WTC11 (cell line): ENCODE measurements at regions not wholly inside any gene's neighbourhood (a gene's known extent, or its start where the extent isn't known, plus 50 kb on each side); places are given as distances from the start of the nearest gene placed in this dataset.

Experiments used
- ATAC-seq: fragments of 200-7000 bp; cut with Tn5 transposase; 2 replicates; pipeline ENCODE4 v1.10.0; 2021; ENCODE audit warnings: mild to moderate bottlenecking, moderate library complexity
- CTCF ChIA-PET: fragments of 300-600 bp; sonication (Branson Sonifier 250); formaldehyde crosslinking; loops from one replicate; lab custom pipeline; 2021; ENCODE audit warnings: antibody characterized with exemption; lab: Charles Lee
- POLR2A ChIA-PET: fragments of 350-600 bp; sonication (Branson Sonifier 250); formaldehyde crosslinking; loops from one replicate; lab custom pipeline; 2021; ENCODE audit warnings: antibody characterized with exemption; lab: Charles Lee
- DNase-seq: peaks from one replicate; pipeline ENCODE4 v3.0.0; 2021; ENCODE audit warnings: low spot score
- H3K27ac Mint-ChIP-seq: 2 replicates; pipeline ENCODE4 v1.8.0; 2021; ENCODE audit warnings: mixed read lengths
- H3K27me3 Mint-ChIP-seq: 2 replicates; pipeline ENCODE4 v1.8.0; 2021; ENCODE audit warnings: low read depth, mild to moderate bottlenecking, moderate library complexity, mixed read lengths
- H3K36me3 Mint-ChIP-seq: 2 replicates; pipeline ENCODE4 v1.8.0; 2021; ENCODE audit warnings: mixed read lengths
- H3K4me1 Mint-ChIP-seq: 2 replicates; pipeline ENCODE4 v1.8.0; 2022; ENCODE audit warnings: mixed read lengths
- H3K4me3 Mint-ChIP-seq: 2 replicates; pipeline ENCODE4 v1.8.0; 2021; ENCODE audit warnings: mild to moderate bottlenecking, moderate library complexity, mixed read lengths
- H3K9me3 Mint-ChIP-seq: 2 replicates; pipeline ENCODE4 v1.8.0; 2021; ENCODE audit warnings: mixed read lengths
- CBFB ChIP-seq: sonication (generic); formaldehyde crosslinking; IDR thresholded peaks from 2 replicates; pipeline ENCODE4 v1.8.1; 2022; ENCODE audit warnings: mild to moderate bottlenecking, low read depth, missing genetic modification reagents
- FOXK1 ChIP-seq: sonication (generic); formaldehyde crosslinking; IDR thresholded peaks from 2 replicates; pipeline ENCODE4 v1.8.0; 2022; ENCODE audit warnings: mild to moderate bottlenecking, moderate library complexity, missing genetic modification reagents
- GRHL2 ChIP-seq: fragments of 250-450 bp; sonication (Bioruptor Pico); IDR thresholded peaks from 2 replicates; pipeline ENCODE4 v1.8.0; 2022; ENCODE audit warnings: mild to moderate bottlenecking, moderate library complexity; ENCODE audit not compliant: insufficient replicate concordance, severe bottlenecking
- GTF2I ChIP-seq: fragments of 250-450 bp; sonication (Bioruptor Pico); conservative IDR thresholded peaks from 2 replicates; pipeline ENCODE4 v1.4.0; 2021; ENCODE audit warnings: mild to moderate bottlenecking
- HMGA2 ChIP-seq: fragments of 250-450 bp; sonication (Bioruptor Pico); IDR thresholded peaks from 2 replicates; pipeline ENCODE4 v1.4.0; 2021; ENCODE audit warnings: mild to moderate bottlenecking, moderate library complexity
- JAZF1 ChIP-seq: fragments of 250-450 bp; sonication (Bioruptor Pico); IDR thresholded peaks from 2 replicates; pipeline ENCODE4 v1.9.0; 2021; ENCODE audit warnings: moderate library complexity, mild to moderate bottlenecking, inconsistent platforms
- KAT7 ChIP-seq: sonication (generic); formaldehyde crosslinking; IDR thresholded peaks from 2 replicates; pipeline ENCODE4 v1.8.1; 2023; ENCODE audit warnings: missing genetic modification reagents, mild to moderate bottlenecking, borderline replicate concordance
- NFE2L1 ChIP-seq: sonication (generic); formaldehyde crosslinking; IDR thresholded peaks from 2 replicates; pipeline ENCODE4 v1.8.1; 2023; ENCODE audit warnings: missing genetic modification reagents
- NFYB ChIP-seq: sonication (generic); formaldehyde crosslinking; conservative IDR thresholded peaks from 2 replicates; pipeline ENCODE4 v1.8.0; 2022; ENCODE audit warnings: low read depth, missing genetic modification reagents
- NR1H2 ChIP-seq: sonication (generic); formaldehyde crosslinking; IDR thresholded peaks from 2 replicates; pipeline ENCODE4 v1.9.0; 2021; ENCODE audit warnings: mild to moderate bottlenecking, moderate library complexity, missing genetic modification reagents
- NR3C1 ChIP-seq: sonication (generic); formaldehyde crosslinking; conservative IDR thresholded peaks from 2 replicates; pipeline ENCODE4 v1.8.1; 2023; ENCODE audit warnings: low read depth, mild to moderate bottlenecking, missing genetic modification reagents
- PRRX2 ChIP-seq: fragments of 250-450 bp; sonication (Bioruptor Pico); IDR thresholded peaks from 2 replicates; pipeline ENCODE4 v1.8.0; 2021; ENCODE audit warnings: mild to moderate bottlenecking
- RELA ChIP-seq: sonication (generic); formaldehyde crosslinking; IDR thresholded peaks from 2 replicates; pipeline ENCODE4 v1.8.1; 2022; ENCODE audit warnings: missing genetic modification reagents, mild to moderate bottlenecking, borderline replicate concordance
- RORB ChIP-seq: fragments of 250-450 bp; sonication (Bioruptor Pico); IDR thresholded peaks from 2 replicates; pipeline ENCODE4 v1.9.0; 2021; ENCODE audit warnings: mild to moderate bottlenecking
- SMAD3 ChIP-seq: sonication (generic); formaldehyde crosslinking; IDR thresholded peaks from 2 replicates; pipeline ENCODE4 v1.8.0; 2022; ENCODE audit warnings: missing genetic modification reagents, mild to moderate bottlenecking, borderline replicate concordance
- SOX15 ChIP-seq: fragments of 250-450 bp; sonication (Bioruptor Pico); IDR thresholded peaks from 2 replicates; pipeline ENCODE4 v1.9.0; 2021; ENCODE audit warnings: mild to moderate bottlenecking
- TCF7 ChIP-seq: sonication (generic); formaldehyde crosslinking; IDR thresholded peaks from 2 replicates; pipeline ENCODE4 v1.8.0; 2022; ENCODE audit warnings: mild to moderate bottlenecking, low read depth, missing genetic modification reagents, moderate library complexity
- TEAD1 ChIP-seq: sonication (generic); formaldehyde crosslinking; IDR thresholded peaks from 2 replicates; pipeline ENCODE4 v1.8.0; 2022; ENCODE audit warnings: mild to moderate bottlenecking, missing genetic modification reagents
- TP53 ChIP-seq: sonication (generic); formaldehyde crosslinking; IDR thresholded peaks from 2 replicates; pipeline ENCODE4 v1.8.1; 2023; ENCODE audit warnings: mild to moderate bottlenecking, missing genetic modification reagents
- ZNF121 ChIP-seq: sonication (generic); formaldehyde crosslinking; IDR thresholded peaks from 2 replicates; pipeline ENCODE4 v1.8.0; 2023; ENCODE audit warnings: missing genetic modification reagents
- ZNF219 ChIP-seq: sonication (generic); formaldehyde crosslinking; IDR thresholded peaks from 2 replicates; pipeline ENCODE4 v1.8.0; 2023; ENCODE audit warnings: missing genetic modification reagents, mild to moderate bottlenecking, borderline replicate concordance
- ZNF232 ChIP-seq: sonication (generic); formaldehyde crosslinking; IDR thresholded peaks from 2 replicates; pipeline ENCODE4 v1.8.0; 2022; ENCODE audit warnings: mild to moderate bottlenecking, missing genetic modification reagents
- ZNF416 ChIP-seq: fragments of 250-450 bp; sonication (Bioruptor Pico); IDR thresholded peaks from 2 replicates; pipeline ENCODE4 v1.9.0; 2021; ENCODE audit warnings: mild to moderate bottlenecking, inconsistent platforms
- TF ChIP-seq, protein P1 (sequence below): sonication (generic); formaldehyde crosslinking; IDR thresholded peaks from 2 replicates; pipeline ENCODE4 v1.8.0; 2023; ENCODE audit warnings: mild to moderate bottlenecking, missing genetic modification reagents
- TF ChIP-seq, protein P2 (sequence below): sonication (generic); formaldehyde crosslinking; IDR thresholded peaks from 2 replicates; pipeline ENCODE4 v1.8.0; 2022; ENCODE audit warnings: mild to moderate bottlenecking, missing genetic modification reagents
- TF ChIP-seq, protein P3 (sequence below): sonication (generic); formaldehyde crosslinking; IDR thresholded peaks from 2 replicates; pipeline ENCODE4 v1.8.1; 2023; ENCODE audit warnings: mild to moderate bottlenecking, missing genetic modification reagents
- TF ChIP-seq, protein P4 (sequence below): fragments of 250-450 bp; sonication (Bioruptor Pico); conservative IDR thresholded peaks from 2 replicates; pipeline ENCODE4 v1.9.0; 2021; ENCODE audit warnings: mild to moderate bottlenecking
- TF ChIP-seq, protein P5 (sequence below): sonication (generic); formaldehyde crosslinking; IDR thresholded peaks from 2 replicates; pipeline ENCODE4 v1.8.1; 2023; ENCODE audit warnings: mild to moderate bottlenecking, moderate library complexity, missing genetic modification reagents
- TF ChIP-seq, protein P6 (sequence below): sonication (generic); formaldehyde crosslinking; IDR thresholded peaks from 2 replicates; pipeline ENCODE4 v1.8.1; 2022; ENCODE audit warnings: low read depth, missing genetic modification reagents, borderline replicate concordance

DNA sequence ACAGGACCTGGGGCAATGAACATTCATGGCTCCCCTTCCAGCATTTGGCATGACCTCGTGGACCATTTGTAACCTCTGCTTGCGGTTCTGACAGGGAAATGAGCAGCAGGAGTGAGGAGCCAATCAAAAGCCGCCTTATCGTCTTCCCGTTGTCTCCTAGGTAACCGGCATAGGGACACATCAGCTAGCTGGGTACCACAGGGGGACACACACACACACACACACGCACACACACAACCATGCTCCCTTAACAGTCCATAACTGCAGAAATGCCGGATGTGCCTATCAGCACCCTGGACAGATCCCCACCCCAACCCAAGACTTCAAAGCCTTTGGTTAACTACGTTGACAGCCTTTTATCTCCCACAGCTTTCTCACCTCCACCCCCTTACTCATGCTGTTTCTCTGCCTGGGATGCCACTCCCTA, 53.4 kb upstream of the CCDC174 start:
- no peak overlapping the region for H3K27ac Mint-ChIP-seq
- ATAC-seq: peak; percentile 5; the same call in 1 of the 2 replicates
- peaks cover 10% of the 10 kb centered on the region for H3K27me3 Mint-ChIP-seq
- peaks cover under 1% of the 10 kb centered on the region for H3K9me3 Mint-ChIP-seq
- H3K4me3 Mint-ChIP-seq: no peak overlapping the region
- no peaks in the 10 kb centered on the region for H3K36me3 Mint-ChIP-seq
- ChIA-PET CTCF (interaction anchor here (0.6 to 0.9 kb wide), 2 partner anchors 10 to 89 kb away, joined by 3 to 5 read pairs; no protein-coding TSS in a partner anchor), POLR2A (no interaction called here)
- peak; percentile 67 for DNase-seq
- peaks cover 10% of the 10 kb centered on the region for H3K4me1 Mint-ChIP-seq
- TF ChIP-seq JAZF1 (CRISPR knock-in tag): no peak
- TF ChIP-seq CBFB: no peak
- TF ChIP-seq RORB (CRISPR knock-in tag): no peak
- TF ChIP-seq RELA (CRISPR knock-in tag): no peak
- TF ChIP-seq ZNF232 (CRISPR knock-in tag): 0 out of 2 replicates have a peak, but pooled peaks have one; percentile 56
- TF ChIP-seq ZNF219 (CRISPR knock-in tag): no peak
- peak; percentile 68; the same call in 1 of the 2 replicates for TF ChIP-seq TEAD1 (CRISPR knock-in tag)
- TF ChIP-seq GTF2I (CRISPR knock-in tag): no peak
- TF ChIP-seq SMAD3 (CRISPR knock-in tag): peak; percentile 85; the same call in 1 of the 2 replicates
- TF ChIP-seq, protein P1, sequence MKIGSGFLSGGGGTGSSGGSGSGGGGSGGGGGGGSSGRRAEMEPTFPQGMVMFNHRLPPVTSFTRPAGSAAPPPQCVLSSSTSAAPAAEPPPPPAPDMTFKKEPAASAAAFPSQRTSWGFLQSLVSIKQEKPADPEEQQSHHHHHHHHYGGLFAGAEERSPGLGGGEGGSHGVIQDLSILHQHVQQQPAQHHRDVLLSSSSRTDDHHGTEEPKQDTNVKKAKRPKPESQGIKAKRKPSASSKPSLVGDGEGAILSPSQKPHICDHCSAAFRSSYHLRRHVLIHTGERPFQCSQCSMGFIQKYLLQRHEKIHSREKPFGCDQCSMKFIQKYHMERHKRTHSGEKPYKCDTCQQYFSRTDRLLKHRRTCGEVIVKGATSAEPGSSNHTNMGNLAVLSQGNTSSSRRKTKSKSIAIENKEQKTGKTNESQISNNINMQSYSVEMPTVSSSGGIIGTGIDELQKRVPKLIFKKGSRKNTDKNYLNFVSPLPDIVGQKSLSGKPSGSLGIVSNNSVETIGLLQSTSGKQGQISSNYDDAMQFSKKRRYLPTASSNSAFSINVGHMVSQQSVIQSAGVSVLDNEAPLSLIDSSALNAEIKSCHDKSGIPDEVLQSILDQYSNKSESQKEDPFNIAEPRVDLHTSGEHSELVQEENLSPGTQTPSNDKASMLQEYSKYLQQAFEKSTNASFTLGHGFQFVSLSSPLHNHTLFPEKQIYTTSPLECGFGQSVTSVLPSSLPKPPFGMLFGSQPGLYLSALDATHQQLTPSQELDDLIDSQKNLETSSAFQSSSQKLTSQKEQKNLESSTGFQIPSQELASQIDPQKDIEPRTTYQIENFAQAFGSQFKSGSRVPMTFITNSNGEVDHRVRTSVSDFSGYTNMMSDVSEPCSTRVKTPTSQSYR (CRISPR knock-in tag): no peak
- TF ChIP-seq GRHL2 (CRISPR knock-in tag): no peak
- no peak for TF ChIP-seq TCF7 (CRISPR knock-in tag)
- TF ChIP-seq, protein P2, sequence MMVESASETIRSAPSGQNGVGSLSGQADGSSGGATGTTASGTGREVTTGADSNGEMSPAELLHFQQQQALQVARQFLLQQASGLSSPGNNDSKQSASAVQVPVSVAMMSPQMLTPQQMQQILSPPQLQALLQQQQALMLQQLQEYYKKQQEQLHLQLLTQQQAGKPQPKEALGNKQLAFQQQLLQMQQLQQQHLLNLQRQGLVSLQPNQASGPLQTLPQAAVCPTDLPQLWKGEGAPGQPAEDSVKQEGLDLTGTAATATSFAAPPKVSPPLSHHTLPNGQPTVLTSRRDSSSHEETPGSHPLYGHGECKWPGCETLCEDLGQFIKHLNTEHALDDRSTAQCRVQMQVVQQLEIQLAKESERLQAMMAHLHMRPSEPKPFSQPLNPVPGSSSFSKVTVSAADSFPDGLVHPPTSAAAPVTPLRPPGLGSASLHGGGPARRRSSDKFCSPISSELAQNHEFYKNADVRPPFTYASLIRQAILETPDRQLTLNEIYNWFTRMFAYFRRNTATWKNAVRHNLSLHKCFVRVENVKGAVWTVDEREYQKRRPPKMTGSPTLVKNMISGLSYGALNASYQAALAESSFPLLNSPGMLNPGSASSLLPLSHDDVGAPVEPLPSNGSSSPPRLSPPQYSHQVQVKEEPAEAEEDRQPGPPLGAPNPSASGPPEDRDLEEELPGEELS (CRISPR knock-in tag): peak; percentile 81
- no peak for TF ChIP-seq NR3C1 (CRISPR knock-in tag)
- TF ChIP-seq, protein P3, sequence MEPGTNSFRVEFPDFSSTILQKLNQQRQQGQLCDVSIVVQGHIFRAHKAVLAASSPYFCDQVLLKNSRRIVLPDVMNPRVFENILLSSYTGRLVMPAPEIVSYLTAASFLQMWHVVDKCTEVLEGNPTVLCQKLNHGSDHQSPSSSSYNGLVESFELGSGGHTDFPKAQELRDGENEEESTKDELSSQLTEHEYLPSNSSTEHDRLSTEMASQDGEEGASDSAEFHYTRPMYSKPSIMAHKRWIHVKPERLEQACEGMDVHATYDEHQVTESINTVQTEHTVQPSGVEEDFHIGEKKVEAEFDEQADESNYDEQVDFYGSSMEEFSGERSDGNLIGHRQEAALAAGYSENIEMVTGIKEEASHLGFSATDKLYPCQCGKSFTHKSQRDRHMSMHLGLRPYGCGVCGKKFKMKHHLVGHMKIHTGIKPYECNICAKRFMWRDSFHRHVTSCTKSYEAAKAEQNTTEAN (CRISPR knock-in tag): no peak; the same call in 1 of the 2 replicates
- TF ChIP-seq, protein P4, sequence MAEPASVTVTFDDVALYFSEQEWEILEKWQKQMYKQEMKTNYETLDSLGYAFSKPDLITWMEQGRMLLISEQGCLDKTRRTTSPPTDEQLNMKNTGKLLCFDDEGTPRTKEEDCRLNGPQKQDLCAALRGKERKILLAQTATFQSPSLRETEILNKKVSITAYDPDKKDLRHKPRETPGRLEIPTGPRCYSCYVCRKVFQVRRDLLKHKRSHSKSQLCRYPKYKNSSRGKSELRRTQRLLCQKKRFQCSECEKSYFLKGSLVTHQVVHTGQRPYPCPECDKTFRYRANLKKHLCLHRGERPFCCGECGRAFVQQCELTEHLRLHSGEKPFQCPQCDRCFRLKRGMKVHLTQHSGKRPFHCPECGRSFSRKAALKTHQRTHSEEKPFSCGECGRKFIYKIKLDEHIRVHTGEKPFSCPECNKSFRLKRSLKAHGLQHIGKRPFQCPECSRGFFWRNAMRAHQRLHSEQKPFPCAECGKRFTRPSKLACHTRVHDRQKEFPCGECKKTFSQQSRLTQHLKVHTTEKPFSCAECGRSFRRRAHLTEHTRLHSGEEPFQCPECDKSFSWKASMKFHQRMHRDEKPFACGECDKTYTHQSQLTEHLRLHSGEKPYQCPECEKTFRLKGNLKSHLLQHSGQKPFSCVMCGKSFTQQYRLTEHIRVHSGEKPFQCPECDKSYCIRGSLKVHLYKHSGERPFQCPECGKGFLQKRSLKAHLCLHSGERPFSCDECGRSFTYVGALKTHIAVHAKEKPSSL (CRISPR knock-in tag): no peak
- no peak for TF ChIP-seq HMGA2
- TF ChIP-seq, protein P5, sequence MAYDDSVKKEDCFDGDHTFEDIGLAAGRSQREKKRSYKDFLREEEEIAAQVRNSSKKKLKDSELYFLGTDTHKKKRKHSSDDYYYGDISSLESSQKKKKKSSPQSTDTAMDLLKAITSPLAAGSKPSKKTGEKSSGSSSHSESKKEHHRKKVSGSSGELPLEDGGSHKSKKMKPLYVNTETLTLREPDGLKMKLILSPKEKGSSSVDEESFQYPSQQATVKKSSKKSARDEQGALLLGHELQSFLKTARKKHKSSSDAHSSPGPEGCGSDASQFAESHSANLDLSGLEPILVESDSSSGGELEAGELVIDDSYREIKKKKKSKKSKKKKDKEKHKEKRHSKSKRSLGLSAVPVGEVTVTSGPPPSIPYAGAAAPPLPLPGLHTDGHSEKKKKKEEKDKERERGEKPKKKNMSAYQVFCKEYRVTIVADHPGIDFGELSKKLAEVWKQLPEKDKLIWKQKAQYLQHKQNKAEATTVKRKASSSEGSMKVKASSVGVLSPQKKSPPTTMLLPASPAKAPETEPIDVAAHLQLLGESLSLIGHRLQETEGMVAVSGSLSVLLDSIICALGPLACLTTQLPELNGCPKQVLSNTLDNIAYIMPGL (CRISPR knock-in tag): no peak
- TF ChIP-seq SOX15 (CRISPR knock-in tag): no peak
- no peak for TF ChIP-seq NFYB (CRISPR knock-in tag)
- TF ChIP-seq ZNF416: no peak
- TF ChIP-seq FOXK1 (CRISPR knock-in tag): peak; percentile 47; the same call in 1 of the 2 replicates
- TF ChIP-seq TP53 (CRISPR knock-in tag): no peak
- TF ChIP-seq KAT7 (CRISPR knock-in tag): no peak
- no peak for TF ChIP-seq NR1H2
- peak; percentile 54; the same call in 1 of the 2 replicates for TF ChIP-seq NFE2L1 (CRISPR knock-in tag)
- no peak for TF ChIP-seq PRRX2
- TF ChIP-seq, protein P6, sequence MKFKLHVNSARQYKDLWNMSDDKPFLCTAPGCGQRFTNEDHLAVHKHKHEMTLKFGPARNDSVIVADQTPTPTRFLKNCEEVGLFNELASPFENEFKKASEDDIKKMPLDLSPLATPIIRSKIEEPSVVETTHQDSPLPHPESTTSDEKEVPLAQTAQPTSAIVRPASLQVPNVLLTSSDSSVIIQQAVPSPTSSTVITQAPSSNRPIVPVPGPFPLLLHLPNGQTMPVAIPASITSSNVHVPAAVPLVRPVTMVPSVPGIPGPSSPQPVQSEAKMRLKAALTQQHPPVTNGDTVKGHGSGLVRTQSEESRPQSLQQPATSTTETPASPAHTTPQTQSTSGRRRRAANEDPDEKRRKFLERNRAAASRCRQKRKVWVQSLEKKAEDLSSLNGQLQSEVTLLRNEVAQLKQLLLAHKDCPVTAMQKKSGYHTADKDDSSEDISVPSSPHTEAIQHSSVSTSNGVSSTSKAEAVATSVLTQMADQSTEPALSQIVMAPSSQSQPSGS (CRISPR knock-in tag): 0 out of 2 replicates have a peak, but pooled peaks have one; percentile 10
- TF ChIP-seq ZNF121 (CRISPR knock-in tag): no peak
